Stimulated activated naive CD8-positive, alpha-beta T cell treated with anti-CD3 and anti-CD28 coated beads, Interleukin-15, Interleukin-2, amounts not matched to agents 100 ng/mL and 50 ng/mL, for 24 hours (primary cell): ENCODE measurements at regions not wholly inside any gene's neighbourhood (a gene's known extent, or its start where the extent isn't known, plus 50 kb on each side); places are given as distances from the start of the nearest gene placed in this dataset.

Experiments
- H3K27ac Mint-ChIP-seq: one replicate; pipeline ENCODE4 v1.8.0; 2021; ENCODE audit warnings: mild to moderate bottlenecking, mixed read lengths
- H3K27me3 Mint-ChIP-seq: one replicate; pipeline ENCODE4 v1.8.0; 2021; ENCODE audit warnings: mixed read lengths
- H3K36me3 Mint-ChIP-seq: one replicate; pipeline ENCODE4 v1.8.0; 2021; ENCODE audit warnings: low read depth, mixed read lengths
- H3K4me1 Mint-ChIP-seq: one replicate; pipeline ENCODE4 v1.8.0; 2021; ENCODE audit warnings: low read depth, mixed read lengths
- H3K4me3 Mint-ChIP-seq: one replicate; pipeline ENCODE4 v1.8.0; 2021; ENCODE audit warnings: mild to moderate bottlenecking, mixed read lengths
- H3K9me3 Mint-ChIP-seq: one replicate; pipeline ENCODE4 v1.8.0; 2021; ENCODE audit warnings: mixed read lengths

- no peaks in the 10 kb centered on the region for H3K4me1 Mint-ChIP-seq
- H3K27me3 Mint-ChIP-seq, result peaks cover 13% of the 10 kb centered on the region
These were observed 358.0 kb downstream of the CTTN start for GRCh38 chr11:70756341-70756740.

GRCh38 chr11:70756756-70757155 lies 358.4 kb downstream of the CTTN start:
- Mint-ChIP-seq H3K4me3 (no peak overlapping the region), H3K27ac (no peak overlapping the region), H3K9me3 (peaks cover 11% of the 10 kb centered on the region), H3K27me3 (peaks cover 13% of the 10 kb centered on the region), H3K4me1 (no peaks in the 10 kb centered on the region), H3K36me3 (no peaks in the 10 kb centered on the region)

More at GRCh38 chr11:70756341-70756740, 358.0 kb downstream of the CTTN start:
- Mint-ChIP-seq H3K4me3 (no peak overlapping the region), H3K27ac (no peak overlapping the region), H3K36me3 (no peaks in the 10 kb centered on the region), H3K9me3 (peaks cover 11% of the 10 kb centered on the region)

- Mint-ChIP-seq H3K27me3 (peaks cover 13% of the 10 kb centered on the region), H3K36me3 (no peaks in the 10 kb centered on the region), H3K4me3 (no peak overlapping the region), H3K27ac (no peak overlapping the region), H3K9me3 (peaks cover 7% of the 10 kb centered on the region), H3K4me1 (no peaks in the 10 kb centered on the region)
These were observed 358.9 kb downstream of the CTTN start for GRCh38 chr11:70757241-70757640.

- Mint-ChIP-seq H3K4me3 (no peak overlapping the region), H3K9me3 (peaks cover 6% of the 10 kb centered on the region), H3K27ac (no peak overlapping the region), H3K36me3 (no peaks in the 10 kb centered on the region), H3K4me1 (no peaks in the 10 kb centered on the region), H3K27me3 (peaks cover 12% of the 10 kb centered on the region)
These were observed 359.9 kb downstream of the CTTN start for GRCh38 chr11:70758206-70758605.

GRCh38 chr11:70759846-70760245 lies 361.5 kb downstream of the CTTN start:
- H3K4me3 Mint-ChIP-seq, result no peak overlapping the region
- peaks cover 9% of the 10 kb centered on the region for H3K27me3 Mint-ChIP-seq
- peaks cover 3% of the 10 kb centered on the region for H3K9me3 Mint-ChIP-seq
- H3K36me3 Mint-ChIP-seq, result no peaks in the 10 kb centered on the region
- no peaks in the 10 kb centered on the region for H3K4me1 Mint-ChIP-seq
- no peak overlapping the region for H3K27ac Mint-ChIP-seq

GRCh38 chr11:70760416-70761020 lies 362.2 kb downstream of the CTTN start:
- Mint-ChIP-seq H3K9me3 (peaks cover 3% of the 10 kb centered on the region), H3K4me1 (no peaks in the 10 kb centered on the region), H3K27ac (no peak overlapping the region), H3K4me3 (no peak overlapping the region), H3K36me3 (no peaks in the 10 kb centered on the region), H3K27me3 (peaks cover 9% of the 10 kb centered on the region)

- Mint-ChIP-seq H3K4me3 (no peak overlapping the region), H3K27me3 (peaks cover 9% of the 10 kb centered on the region), H3K27ac (no peak overlapping the region), H3K4me1 (no peaks in the 10 kb centered on the region), H3K36me3 (no peaks in the 10 kb centered on the region), H3K9me3 (peaks cover 3% of the 10 kb centered on the region)
These were observed 363.0 kb downstream of the CTTN start for GRCh38 chr11:70761094-70761907.

- H3K27ac Mint-ChIP-seq, result no peak overlapping the region
- H3K4me3 Mint-ChIP-seq, result no peak overlapping the region
- H3K9me3 Mint-ChIP-seq, result peaks cover 3% of the 10 kb centered on the region
- no peaks in the 10 kb centered on the region for H3K4me1 Mint-ChIP-seq
- no peaks in the 10 kb centered on the region for H3K36me3 Mint-ChIP-seq
- peaks cover 9% of the 10 kb centered on the region for H3K27me3 Mint-ChIP-seq
These were observed 363.6 kb downstream of the CTTN start for GRCh38 chr11:70761908-70762337.

- no peak overlapping the region for H3K4me3 Mint-ChIP-seq
- H3K27ac Mint-ChIP-seq, result no peak overlapping the region
- H3K36me3 Mint-ChIP-seq, result no peaks in the 10 kb centered on the region
- H3K27me3 Mint-ChIP-seq, result peaks cover 9% of the 10 kb centered on the region
- H3K4me1 Mint-ChIP-seq, result no peaks in the 10 kb centered on the region
- peaks cover 3% of the 10 kb centered on the region for H3K9me3 Mint-ChIP-seq
These were observed 364.5 kb downstream of the CTTN start for GRCh38 chr11:70762810-70763209.

GRCh38 chr11:70763606-70764005 lies 365.3 kb downstream of the CTTN start:
- no peak overlapping the region for H3K4me3 Mint-ChIP-seq
- no peaks in the 10 kb centered on the region for H3K4me1 Mint-ChIP-seq
- H3K27me3 Mint-ChIP-seq, result peaks cover 4% of the 10 kb centered on the region
- no peak overlapping the region for H3K27ac Mint-ChIP-seq
- H3K36me3 Mint-ChIP-seq, result no peaks in the 10 kb centered on the region
- H3K9me3 Mint-ChIP-seq, result peaks cover 3% of the 10 kb centered on the region

GRCh38 chr11:70764356-70764905 lies 366.1 kb downstream of the CTTN start:
- no peaks in the 10 kb centered on the region for H3K36me3 Mint-ChIP-seq
- H3K4me3 Mint-ChIP-seq, result no peak overlapping the region
- no peaks in the 10 kb centered on the region for H3K4me1 Mint-ChIP-seq
- peaks cover 1% of the 10 kb centered on the region for H3K27me3 Mint-ChIP-seq
- H3K27ac Mint-ChIP-seq, result no peak overlapping the region
- peaks cover 3% of the 10 kb centered on the region for H3K9me3 Mint-ChIP-seq

GRCh38 chr11:70766901-70767300 lies 368.6 kb downstream of the CTTN start:
- H3K36me3 Mint-ChIP-seq, result no peaks in the 10 kb centered on the region
- no peaks in the 10 kb centered on the region for H3K27me3 Mint-ChIP-seq
- H3K4me1 Mint-ChIP-seq, result no peaks in the 10 kb centered on the region
- H3K27ac Mint-ChIP-seq, result no peak overlapping the region
- H3K9me3 Mint-ChIP-seq, result no peaks in the 10 kb centered on the region
- no peak overlapping the region for H3K4me3 Mint-ChIP-seq

GRCh38 chr11:70768346-70769095 lies 370.2 kb downstream of the CTTN start:
- H3K27ac Mint-ChIP-seq, result no peak overlapping the region
- no peak overlapping the region for H3K4me3 Mint-ChIP-seq
- H3K36me3 Mint-ChIP-seq, result no peaks in the 10 kb centered on the region
- no peaks in the 10 kb centered on the region for H3K9me3 Mint-ChIP-seq
- no peaks in the 10 kb centered on the region for H3K4me1 Mint-ChIP-seq
- H3K27me3 Mint-ChIP-seq, result no peaks in the 10 kb centered on the region

GRCh38 chr11:70769106-70769505 lies 370.8 kb downstream of the CTTN start:
- Mint-ChIP-seq H3K9me3 (peaks cover 2% of the 10 kb centered on the region), H3K36me3 (no peaks in the 10 kb centered on the region), H3K4me3 (no peak overlapping the region), H3K4me1 (no peaks in the 10 kb centered on the region), H3K27me3 (no peaks in the 10 kb centered on the region), H3K27ac (no peak overlapping the region)

GRCh38 chr11:70769521-70769920 lies 371.2 kb downstream of the CTTN start:
- H3K9me3 Mint-ChIP-seq, result peaks cover 3% of the 10 kb centered on the region
- no peak overlapping the region for H3K4me3 Mint-ChIP-seq
- H3K4me1 Mint-ChIP-seq, result no peaks in the 10 kb centered on the region
- H3K36me3 Mint-ChIP-seq, result no peaks in the 10 kb centered on the region
- no peak overlapping the region for H3K27ac Mint-ChIP-seq
- no peaks in the 10 kb centered on the region for H3K27me3 Mint-ChIP-seq
